ENCODE measurements at regions not wholly inside any gene's neighbourhood (a gene's known extent, or its start where the extent isn't known, plus 50 kb on each side); places are given as distances from the start of the nearest gene placed in this dataset.

DNA sequence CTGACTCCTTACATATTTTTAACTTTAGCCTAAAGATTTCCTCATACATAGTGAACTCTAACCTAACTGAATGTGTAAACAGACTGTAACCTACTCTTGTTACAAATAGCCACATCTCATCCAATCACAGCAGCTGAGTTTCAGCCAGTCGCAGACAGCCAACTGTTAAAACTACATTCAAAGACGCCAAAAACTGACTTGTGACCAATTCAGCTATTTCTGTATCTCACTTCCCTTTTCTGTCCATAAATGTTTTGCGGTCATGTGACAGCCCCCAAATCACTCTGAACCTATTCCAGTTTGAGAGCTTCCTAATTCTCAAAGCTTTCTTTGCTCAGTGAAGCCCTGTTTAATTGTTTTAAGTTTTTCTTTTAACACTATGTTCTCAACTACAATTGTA, 2731.9 kb downstream of the ARAP2 start:
- H3K4me2 ChIP-seq (ENCODE audit: insufficient read depth in 1 of 2, low read depth in 2 of 2, low read length in 2 of 2): no peak overlapping the region
- no peak overlapping the region for H4K8ac ChIP-seq (ENCODE audit: extremely low read depth, insufficient read depth, low read length)
- no peak for DNase-seq (ENCODE audit: low read depth in 1 of 2, low spot score in 2 of 2)
- no peak overlapping the region for H3K27ac ChIP-seq (ENCODE audit: low read depth, low read length)
- no peak overlapping the region for H4K5ac ChIP-seq (ENCODE audit: insufficient read length, low read depth, low read length)
- H3K27me3 ChIP-seq (replicated peaks in 1 of 4; ENCODE audit: control insufficient read depth in 3 of 4, extremely low read depth in 1 of 4, insufficient read depth in 3 of 4, low read length in 3 of 4): no peaks in the 10 kb centered on the region
- H3K14ac ChIP-seq (ENCODE audit: insufficient read length): no peak overlapping the region
- WGBS, 2 experiments (ENCODE audit: extremely low coverage in 1 of 2, insufficient coverage in 1 of 2, insufficient read length in 1 of 2, insufficient replicate concordance in 2 of 2, low coverage in 1 of 2, low lambda C conversion rate in 2 of 2, missing lambda C conversion rate in 1 of 2): 91% methylated on average over 3 of the region's 3 CpGs; no CpG with 5 or more reads in 1 of the 2 experiments
- H2BK15ac ChIP-seq (ENCODE audit: low read length): no peak overlapping the region
- H3K23ac ChIP-seq (ENCODE audit: insufficient read length): no peak overlapping the region
- H3K4me3 ChIP-seq (ENCODE audit: extremely low read depth in 1 of 4, insufficient read depth in 2 of 4, low read depth in 3 of 4, low read length in 4 of 4): no peak overlapping the region
- no peak overlapping the region for H3K18ac ChIP-seq (ENCODE audit: extremely low read depth, low read length)
- H3K79me1 ChIP-seq (ENCODE audit: low read depth, low read length): no peaks in the 10 kb centered on the region
- no peak overlapping the region for H3K56ac ChIP-seq (replicated peaks; ENCODE audit: insufficient read length, low read depth, low read length)
- no peak overlapping the region for H3K4ac ChIP-seq (replicated peaks; ENCODE audit: insufficient read length, low read depth, low read length)
- POLR2A ChIA-PET (ENCODE audit: partially characterized antibody): no interaction called here
- H3K4me1 ChIP-seq (replicated peaks in 1 of 4; ENCODE audit: control insufficient read depth in 3 of 4, insufficient read depth in 4 of 4, low read length in 3 of 4): no peaks in the 10 kb centered on the region
- no peak overlapping the region for H2BK20ac ChIP-seq (ENCODE audit: low read length)
- peaks cover 10% of the 10 kb centered on the region in 2 experiments; a peak in 3 of 4 replicates for H3K9me3 ChIP-seq (ENCODE audit: insufficient read depth in 2 of 2, low read depth in 1 of 2, low read length in 1 of 2)
- 0 out of 2 replicates have a peak overlapping the region, but pooled peaks have one; percentile 87 for H2AFZ ChIP-seq (ENCODE audit: low read length)
- FAIRE-seq: no peak
- no peak overlapping the region for H2BK12ac ChIP-seq (ENCODE audit: low read depth, low read length)
- H3K36me3 ChIP-seq (ENCODE audit: control insufficient read depth in 2 of 4, insufficient read depth in 4 of 4, low read length in 3 of 4): 0 out of 8 replicates have a peak, but pooled peaks cover 0 to 2% (median 0%) of the 10 kb centered on the region in 4 experiments
- H2BK5ac ChIP-seq (ENCODE audit: low read depth, low read length): no peak overlapping the region
- no peak overlapping the region for H4K91ac ChIP-seq (replicated peaks; ENCODE audit: insufficient read length, low read length)
- H2AK5ac ChIP-seq (ENCODE audit: low read depth, low read length): no peak overlapping the region
- no peak overlapping the region for H3K9ac ChIP-seq (replicated peaks in 1 of 4; ENCODE audit: extremely low read depth in 1 of 4, low read depth in 3 of 4, low read length in 3 of 4)
- no peaks in the 10 kb centered on the region for H4K20me1 ChIP-seq (replicated peaks in 1 of 2; ENCODE audit: control insufficient read depth in 1 of 2, insufficient read depth in 2 of 2, low read length in 2 of 2)
- CTCF ChIA-PET (ENCODE audit: partially characterized antibody): no interaction called here
- no peaks in the 10 kb centered on the region for H3K79me2 ChIP-seq (ENCODE audit: control insufficient read depth in 1 of 2, insufficient read depth in 2 of 2, low read length in 2 of 2)
- TF ChIP-seq, protein P1, sequence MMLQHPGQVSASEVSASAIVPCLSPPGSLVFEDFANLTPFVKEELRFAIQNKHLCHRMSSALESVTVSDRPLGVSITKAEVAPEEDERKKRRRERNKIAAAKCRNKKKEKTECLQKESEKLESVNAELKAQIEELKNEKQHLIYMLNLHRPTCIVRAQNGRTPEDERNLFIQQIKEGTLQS (IDR thresholded peaks at IDR 0.05; ENCODE audit: insufficient read depth, low read depth, low read length): no peak
- H2BK120ac ChIP-seq (replicated peaks; ENCODE audit: low read depth, low read length): no peak overlapping the region
- H3K23me2 ChIP-seq (ENCODE audit: low read depth, low read length): no peaks in the 10 kb centered on the region
